Cardiac muscle cell (in vitro differentiated cells and primary cell): ENCODE measurements at regions not wholly inside any gene's neighbourhood (a gene's known extent, or its start where the extent isn't known, plus 50 kb on each side); places are given as distances from the start of the nearest gene placed in this dataset.
"Not testable (repeated sequence)": the region's sequence is repeated elsewhere in the genome, so short reads cannot be mapped to it uniquely, and the experiment has no call there.

Experiments
- DNase-seq, 2 donors: peaks; one replicate each; pipeline versions ENCODE4 v3.0.0 to v3.0.0-alpha.2; 2010 to 2017; ENCODE audit warnings: low read depth in 1 of 2, low spot score in 1 of 2
- H3K27ac ChIP-seq: fragments of 200-600 bp; sonication (generic); 2 replicates; pipeline ENCODE4 v1.5.1; 2016
- H3K27me3 ChIP-seq: fragments of 200-600 bp; sonication (generic); 2 replicates; pipeline ENCODE4 v1.6.0; 2016; ENCODE audit warnings: control low read depth
- H3K36me3 ChIP-seq: fragments of 200-600 bp; sonication (generic); 2 replicates; pipeline ENCODE4 v1.5.1; 2016; ENCODE audit warnings: control low read depth
- H3K4me1 ChIP-seq: fragments of 200-600 bp; sonication (generic); 2 replicates; pipeline ENCODE4 v1.8.1; 2017; ENCODE audit warnings: low read depth, mild to moderate bottlenecking, mixed run types
- H3K4me3 ChIP-seq: fragments of 200-600 bp; sonication (generic); 2 replicates; pipeline ENCODE4 v1.5.1; 2016; ENCODE audit warnings: mild to moderate bottlenecking
- H3K9me3 ChIP-seq: fragments of 200-600 bp; sonication (generic); 2 replicates; pipeline ENCODE4 v1.5.1; 2017; ENCODE audit warnings: low read depth, mild to moderate bottlenecking, control low read depth
- TF ChIP-seq, protein P1 (sequence below): IDR thresholded peaks from 2 replicates; pipeline ENCODE4 v1.5.1; 2012; ENCODE audit warnings: low read depth, mild to moderate bottlenecking, low read length

DNA sequence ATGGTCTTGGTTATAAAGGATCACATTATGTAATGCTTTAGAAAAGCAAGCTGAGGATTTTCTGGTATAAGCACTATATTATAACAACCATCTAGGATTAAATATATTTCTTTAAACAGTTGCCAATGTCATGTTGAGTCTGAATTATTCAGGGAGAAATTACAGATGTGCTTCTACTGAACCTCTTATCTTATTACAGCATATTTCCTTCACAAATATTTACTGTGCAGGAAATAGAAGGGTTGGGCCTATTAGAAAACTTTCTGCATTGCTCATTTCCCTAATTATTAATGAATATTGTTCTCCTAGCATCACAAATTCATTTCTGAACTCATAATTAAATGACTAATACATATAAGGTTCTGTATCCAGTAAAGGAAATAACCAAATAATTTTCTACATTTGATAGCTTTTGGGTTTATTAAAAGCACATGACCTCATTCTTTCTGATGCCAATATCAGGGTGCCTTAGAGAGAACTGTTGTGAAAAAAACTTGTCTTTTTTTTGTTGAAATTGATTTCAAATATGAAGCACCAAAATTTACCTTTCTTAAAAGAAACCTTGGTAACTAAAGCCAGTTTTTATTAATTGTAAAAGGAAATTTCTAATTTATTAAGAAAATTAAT lies 476.8 kb upstream of the PTGER4 start:
- DNase-seq: no peak
- TF ChIP-seq, protein P1, sequence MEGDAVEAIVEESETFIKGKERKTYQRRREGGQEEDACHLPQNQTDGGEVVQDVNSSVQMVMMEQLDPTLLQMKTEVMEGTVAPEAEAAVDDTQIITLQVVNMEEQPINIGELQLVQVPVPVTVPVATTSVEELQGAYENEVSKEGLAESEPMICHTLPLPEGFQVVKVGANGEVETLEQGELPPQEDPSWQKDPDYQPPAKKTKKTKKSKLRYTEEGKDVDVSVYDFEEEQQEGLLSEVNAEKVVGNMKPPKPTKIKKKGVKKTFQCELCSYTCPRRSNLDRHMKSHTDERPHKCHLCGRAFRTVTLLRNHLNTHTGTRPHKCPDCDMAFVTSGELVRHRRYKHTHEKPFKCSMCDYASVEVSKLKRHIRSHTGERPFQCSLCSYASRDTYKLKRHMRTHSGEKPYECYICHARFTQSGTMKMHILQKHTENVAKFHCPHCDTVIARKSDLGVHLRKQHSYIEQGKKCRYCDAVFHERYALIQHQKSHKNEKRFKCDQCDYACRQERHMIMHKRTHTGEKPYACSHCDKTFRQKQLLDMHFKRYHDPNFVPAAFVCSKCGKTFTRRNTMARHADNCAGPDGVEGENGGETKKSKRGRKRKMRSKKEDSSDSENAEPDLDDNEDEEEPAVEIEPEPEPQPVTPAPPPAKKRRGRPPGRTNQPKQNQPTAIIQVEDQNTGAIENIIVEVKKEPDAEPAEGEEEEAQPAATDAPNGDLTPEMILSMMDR: no peak
- Histone ChIP-seq H3K27ac (no peak overlapping the region), H3K9me3 (no peaks in the 10 kb centered on the region), H3K4me1 (no peaks in the 10 kb centered on the region), H3K4me3 (no peak overlapping the region), H3K36me3 (no peaks in the 10 kb centered on the region), H3K27me3 (no peaks in the 10 kb centered on the region)

DNA sequence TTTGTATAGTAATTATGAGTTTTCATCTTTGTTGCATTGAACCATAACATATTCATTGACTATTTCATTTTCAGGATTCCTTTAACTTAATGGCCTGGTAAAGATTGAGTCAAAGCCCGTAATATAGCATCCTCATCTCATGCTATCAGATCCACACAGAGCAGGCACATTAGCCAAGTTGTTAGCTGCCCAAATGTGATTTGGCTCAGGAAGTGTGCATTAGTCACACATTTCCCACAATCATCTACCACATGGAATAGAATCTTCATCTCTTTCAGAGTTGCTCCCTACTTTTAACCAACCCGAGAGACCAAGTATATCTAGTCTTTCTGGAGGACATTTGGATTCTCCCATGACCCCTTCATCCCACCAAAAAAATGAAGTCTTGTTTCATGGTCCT lies 481.0 kb upstream of the PTGER4 start:
- Histone ChIP-seq H3K9me3 (no peaks in the 10 kb centered on the region), H3K4me3 (no peak overlapping the region), H3K4me1 (no peaks in the 10 kb centered on the region), H3K27me3 (no peaks in the 10 kb centered on the region), H3K27ac (no peak overlapping the region), H3K36me3 (no peaks in the 10 kb centered on the region)
- TF ChIP-seq, protein P1: no peak
- DNase-seq: peak in 1 of 2 donors; percentile 8

DNA sequence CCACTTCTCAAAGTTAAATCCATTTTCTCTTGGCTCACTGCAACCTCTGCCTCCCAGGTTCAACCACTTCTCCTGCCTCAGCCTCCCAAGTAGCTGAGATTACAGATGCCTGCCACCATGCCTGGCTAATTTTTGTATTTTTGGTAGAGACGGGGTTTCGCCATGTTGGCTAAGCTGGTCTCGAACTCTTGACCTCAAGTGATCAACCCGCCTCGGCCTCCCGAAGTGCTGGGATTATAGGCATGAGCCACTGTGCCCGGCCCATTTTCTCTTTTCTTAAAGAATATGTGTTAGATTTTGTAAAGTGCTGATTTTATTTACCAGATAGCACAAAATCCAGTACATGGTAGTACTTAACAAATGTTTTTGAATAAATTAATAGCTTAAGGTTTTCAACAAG lies 484.1 kb upstream of the PTGER4 start:
- not testable (repeated sequence) for H3K27me3 ChIP-seq

DNA sequence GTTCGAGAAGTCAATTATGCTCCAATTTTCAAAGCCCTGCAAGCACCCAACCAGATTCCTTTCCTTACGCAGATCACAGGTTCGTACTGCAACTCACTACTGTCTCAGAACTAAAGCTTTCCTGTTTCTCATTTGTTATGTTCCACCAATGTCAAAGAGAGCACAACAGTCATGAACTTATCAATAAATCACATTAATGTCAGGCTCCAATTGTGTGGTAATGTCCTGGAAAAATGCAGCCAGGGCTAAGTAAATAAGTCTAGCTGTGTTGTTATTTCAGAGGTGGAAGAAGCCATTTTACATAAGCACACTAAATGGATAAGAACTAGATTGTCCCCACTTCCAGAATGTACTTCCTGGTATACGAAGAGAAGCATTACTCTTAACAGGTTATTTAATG lies 488.6 kb upstream of the PTGER4 start:
- no peak overlapping the region for H3K4me3 ChIP-seq
- no peak overlapping the region for H3K27ac ChIP-seq
- H3K27me3 ChIP-seq: no peaks in the 10 kb centered on the region
- no peak for DNase-seq
- H3K4me1 ChIP-seq: no peaks in the 10 kb centered on the region
- H3K36me3 ChIP-seq: no peaks in the 10 kb centered on the region
- H3K9me3 ChIP-seq: no peaks in the 10 kb centered on the region
- TF ChIP-seq, protein P1: no peak

More for the DNA sequence above, 484.1 kb upstream of the PTGER4 start:
- H3K4me3 ChIP-seq, H3K9me3 ChIP-seq, H3K4me1 ChIP-seq, H3K27ac ChIP-seq, H3K36me3 ChIP-seq, DNase-seq: not testable (repeated sequence)

DNA sequence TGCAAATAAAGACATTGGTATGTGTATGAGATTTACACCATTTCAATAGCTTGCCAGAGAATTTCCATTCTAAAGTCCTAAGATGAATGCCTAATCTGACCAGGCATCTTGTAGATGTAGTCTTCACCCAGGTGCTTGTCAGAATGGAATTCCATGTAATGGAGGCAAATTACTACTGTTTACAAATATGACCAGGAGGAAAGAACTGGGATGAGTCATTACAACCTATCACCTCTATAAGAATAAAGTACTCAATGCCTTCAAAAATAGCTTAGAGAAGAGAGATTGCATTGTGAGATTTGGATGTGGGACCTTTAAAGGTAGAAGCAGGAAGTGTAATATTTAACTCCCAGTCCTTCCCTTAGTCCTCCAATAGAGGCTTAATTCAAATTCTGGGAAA lies 507.0 kb upstream of the PTGER4 start:
- Histone ChIP-seq H3K36me3 (no peaks in the 10 kb centered on the region), H3K9me3 (no peaks in the 10 kb centered on the region), H3K4me3 (no peak overlapping the region), H3K27me3 (no peaks in the 10 kb centered on the region), H3K27ac (no peak overlapping the region), H3K4me1 (no peaks in the 10 kb centered on the region)
- no peak for DNase-seq
- TF ChIP-seq, protein P1: no peak

DNA sequence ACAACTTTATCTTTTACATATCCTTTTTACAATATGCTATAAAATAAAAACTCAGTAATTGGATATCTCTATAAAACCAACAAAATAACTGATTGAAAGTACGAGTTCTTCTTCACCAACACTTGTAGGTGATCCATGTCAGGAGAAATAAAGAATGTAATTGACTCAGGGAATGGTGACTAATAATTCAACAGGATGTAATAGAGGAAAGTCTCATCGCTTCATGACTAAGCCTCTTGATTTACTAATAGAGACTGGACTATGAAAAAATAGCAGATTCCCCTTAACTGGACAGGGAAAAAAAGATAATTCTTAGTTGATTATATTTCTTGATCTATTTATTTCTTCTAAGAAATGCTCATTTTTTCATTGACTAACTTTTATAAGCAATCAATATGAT lies 507.7 kb upstream of the PTGER4 start:
- H3K27ac ChIP-seq: no peak overlapping the region
- H3K9me3 ChIP-seq: no peaks in the 10 kb centered on the region
- TF ChIP-seq, protein P1: no peak
- no peaks in the 10 kb centered on the region for H3K27me3 ChIP-seq
- DNase-seq: peak in 1 of 2 donors; percentile 8
- no peaks in the 10 kb centered on the region for H3K4me1 ChIP-seq
- H3K4me3 ChIP-seq: no peak overlapping the region
- no peaks in the 10 kb centered on the region for H3K36me3 ChIP-seq
